ENCODE measurements at regions not wholly inside any gene's neighbourhood (a gene's known extent, or its start where the extent isn't known, plus 50 kb on each side); places are given as distances from the start of the nearest gene placed in this dataset.
A peak's percentile ranks its signal among the peaks of the same experiment; 100 is the strongest.

DNA sequence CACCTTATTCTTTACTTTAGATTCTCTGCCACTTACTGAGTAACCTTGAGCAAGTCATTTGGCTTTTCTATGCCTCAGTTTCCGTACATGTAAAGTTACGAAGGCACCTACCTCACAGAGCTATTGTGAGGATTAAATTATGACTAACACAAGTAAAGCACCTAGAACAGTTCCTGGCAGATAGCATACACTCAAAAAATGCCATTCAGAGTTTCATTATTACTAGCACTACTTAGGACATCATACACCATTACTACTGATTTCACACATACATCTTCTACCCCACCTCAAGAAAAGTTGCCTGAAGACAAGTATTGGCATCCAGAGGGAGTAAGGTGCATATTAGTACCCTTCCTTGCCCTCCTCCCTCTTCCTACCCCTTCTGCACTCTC, 107.8 kb downstream of the OGFRL1 start:
- no peak for DNase-seq (ENCODE audit: low read depth)

DNA sequence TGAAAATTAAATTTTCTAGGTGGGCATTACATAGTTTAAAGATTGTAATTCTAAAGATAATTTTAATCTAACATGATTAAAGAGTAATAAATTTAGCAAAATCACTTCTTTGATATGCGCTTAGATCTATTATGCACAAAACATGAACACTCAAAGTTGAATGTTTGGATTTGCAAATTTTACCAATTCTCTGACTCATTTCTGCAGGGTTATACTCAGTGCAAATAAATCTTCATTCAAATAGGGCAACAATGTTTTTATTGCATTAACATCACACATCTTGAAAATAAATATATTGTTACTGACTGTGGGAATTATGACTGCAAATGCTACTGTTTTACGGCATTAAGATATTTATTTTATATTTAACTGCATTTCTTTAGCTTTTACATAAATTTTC, 110.7 kb downstream of the OGFRL1 start:
- no peak for DNase-seq (ENCODE audit: low read depth)

DNA sequence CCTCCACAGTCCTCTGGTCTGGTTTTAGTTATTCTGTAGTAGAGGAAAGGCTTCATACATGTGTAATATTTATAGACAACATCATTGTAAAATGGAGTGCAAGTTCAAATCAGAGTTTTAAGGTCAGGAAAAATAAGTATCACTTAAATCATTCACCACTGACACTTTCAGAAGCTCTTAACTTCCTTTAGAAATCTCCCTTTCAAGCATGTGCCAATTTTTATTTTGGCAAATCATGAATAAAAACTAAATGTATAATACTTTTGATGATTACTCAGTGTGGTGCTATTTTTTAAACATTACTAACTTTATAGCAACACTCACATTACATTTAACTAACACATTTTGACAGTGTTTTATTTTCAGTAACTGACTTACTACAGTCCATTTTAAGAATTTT, 112.2 kb downstream of the OGFRL1 start:
- no peak for DNase-seq (ENCODE audit: low read depth)

DNA sequence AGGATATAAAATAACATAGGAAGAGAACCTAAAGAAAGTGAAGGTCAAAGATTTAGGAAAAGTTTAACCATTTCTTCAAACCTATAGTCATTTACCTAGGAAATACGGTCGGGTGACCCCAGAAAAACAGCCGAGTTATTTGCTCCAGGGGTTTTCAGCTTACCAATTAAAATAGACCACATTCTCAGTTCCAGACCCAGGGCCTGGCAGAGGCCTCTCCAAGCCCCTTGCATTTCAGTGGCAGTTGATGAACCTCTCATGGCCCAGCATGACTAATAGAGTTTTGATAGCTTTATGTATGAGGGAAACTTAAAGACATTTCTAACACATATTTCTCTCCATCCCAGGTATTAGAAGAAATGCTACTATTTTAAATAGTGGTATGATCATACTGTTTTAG, 113.5 kb downstream of the OGFRL1 start:
- no peak for DNase-seq (ENCODE audit: low read depth)

DNA sequence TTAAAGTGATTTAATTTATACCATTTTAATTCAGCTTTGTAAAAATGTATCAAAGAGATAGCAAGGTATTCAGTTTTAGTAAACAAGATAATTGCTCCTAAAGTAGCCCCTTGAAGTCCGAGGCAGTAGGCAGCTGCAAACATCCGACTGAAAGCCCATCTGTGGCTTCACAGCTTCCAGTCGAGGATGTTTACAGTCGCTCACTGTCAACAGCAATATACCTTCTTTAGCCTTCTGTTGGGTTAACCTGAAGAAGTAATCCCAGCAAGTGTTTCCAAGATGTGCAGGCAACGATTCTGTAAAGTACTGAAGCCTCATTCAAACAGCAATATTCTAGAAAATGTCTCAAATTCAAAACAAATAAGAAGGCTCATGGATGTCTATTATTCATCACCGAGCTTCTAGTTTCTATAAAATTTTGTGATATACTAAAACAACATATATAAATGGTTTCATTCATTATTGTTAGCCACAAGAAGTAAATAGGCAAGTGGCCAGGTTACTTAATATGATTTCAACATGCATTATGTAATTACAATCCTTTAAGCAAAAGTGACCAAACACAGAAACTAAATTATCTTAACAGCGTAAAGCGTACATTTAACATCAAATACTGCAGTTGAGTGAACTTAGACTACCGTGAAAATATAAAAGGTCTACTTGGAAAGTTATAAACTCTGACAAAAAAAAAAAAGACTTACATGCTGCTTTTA, 115.0 kb downstream of the OGFRL1 start:
- no peak for DNase-seq (ENCODE audit: low read depth)

DNA sequence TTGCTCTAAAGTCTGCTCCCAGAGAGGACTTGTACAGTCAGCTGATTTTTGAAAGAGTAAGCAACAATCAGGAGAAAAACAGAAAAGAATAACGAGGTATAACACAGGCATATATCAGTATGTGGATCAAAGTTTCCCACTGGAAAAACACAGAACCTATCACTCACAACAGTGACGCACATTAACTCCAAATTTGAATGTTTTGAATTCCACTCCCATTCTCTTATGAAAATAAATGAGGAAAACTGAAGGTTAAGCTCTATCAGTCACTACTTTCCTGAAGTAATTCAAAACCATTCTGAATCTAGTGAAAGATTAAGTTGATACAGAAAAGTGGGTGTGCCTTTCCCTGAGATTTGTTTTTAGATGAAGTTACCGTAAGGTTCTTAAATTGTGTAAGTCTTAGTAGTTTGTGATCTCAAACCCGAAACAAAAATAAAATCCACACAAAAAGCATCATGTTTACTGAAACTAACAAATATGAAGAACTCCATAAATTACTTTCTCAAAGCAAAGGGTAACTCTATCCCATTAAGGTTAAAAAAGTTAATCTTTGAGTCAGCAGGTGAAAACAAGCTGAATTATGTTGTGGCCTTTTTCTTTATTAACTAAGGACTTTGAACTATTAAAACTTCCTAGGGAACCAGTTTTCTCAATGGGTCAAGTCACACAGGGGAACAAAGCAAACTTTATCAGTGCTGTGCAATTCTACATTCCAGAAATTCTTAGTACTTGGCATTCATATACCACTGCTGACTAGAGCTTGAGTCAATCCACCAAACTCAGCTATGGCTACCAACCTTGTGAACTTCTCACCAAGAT, 115.7 kb downstream of the OGFRL1 start:
- DNase-seq (ENCODE audit: low read depth), result peak; percentile 66

DNA sequence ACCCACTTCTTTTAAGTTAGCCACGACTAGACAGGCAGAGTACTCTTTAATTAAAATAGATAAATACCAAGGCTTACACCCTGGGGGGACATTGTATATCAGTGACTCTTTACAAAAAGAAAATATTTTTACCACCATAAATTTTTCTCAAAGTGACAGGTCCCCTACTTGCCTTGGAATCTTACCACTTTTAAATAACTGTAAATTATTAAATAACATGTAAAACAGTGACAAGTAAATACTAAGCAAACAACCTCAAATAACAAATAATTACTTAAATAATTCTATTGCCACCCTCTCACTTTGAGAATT, 116.3 kb downstream of the OGFRL1 start:
- DNase-seq (ENCODE audit: low read depth), result no peak

DNA sequence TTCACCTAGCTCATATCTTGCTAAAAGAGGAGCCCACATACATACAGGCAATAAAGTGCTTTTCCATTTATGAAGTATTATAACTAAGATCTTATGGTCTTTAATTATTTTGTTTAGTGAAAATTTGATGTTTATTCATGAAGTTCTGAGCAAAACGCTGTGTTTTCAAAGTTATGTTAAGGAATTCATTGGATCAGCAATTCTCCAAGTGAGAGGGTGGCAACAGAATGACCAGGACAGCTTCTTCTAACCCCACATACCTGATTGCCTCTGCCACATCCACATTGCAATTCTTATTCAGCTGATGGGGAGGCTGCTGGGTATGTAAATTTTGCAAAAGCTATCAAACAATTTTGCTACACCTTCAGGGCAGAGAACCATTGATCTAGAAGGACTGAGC, 116.8 kb downstream of the OGFRL1 start:
- no peak for DNase-seq (ENCODE audit: low read depth)

DNA sequence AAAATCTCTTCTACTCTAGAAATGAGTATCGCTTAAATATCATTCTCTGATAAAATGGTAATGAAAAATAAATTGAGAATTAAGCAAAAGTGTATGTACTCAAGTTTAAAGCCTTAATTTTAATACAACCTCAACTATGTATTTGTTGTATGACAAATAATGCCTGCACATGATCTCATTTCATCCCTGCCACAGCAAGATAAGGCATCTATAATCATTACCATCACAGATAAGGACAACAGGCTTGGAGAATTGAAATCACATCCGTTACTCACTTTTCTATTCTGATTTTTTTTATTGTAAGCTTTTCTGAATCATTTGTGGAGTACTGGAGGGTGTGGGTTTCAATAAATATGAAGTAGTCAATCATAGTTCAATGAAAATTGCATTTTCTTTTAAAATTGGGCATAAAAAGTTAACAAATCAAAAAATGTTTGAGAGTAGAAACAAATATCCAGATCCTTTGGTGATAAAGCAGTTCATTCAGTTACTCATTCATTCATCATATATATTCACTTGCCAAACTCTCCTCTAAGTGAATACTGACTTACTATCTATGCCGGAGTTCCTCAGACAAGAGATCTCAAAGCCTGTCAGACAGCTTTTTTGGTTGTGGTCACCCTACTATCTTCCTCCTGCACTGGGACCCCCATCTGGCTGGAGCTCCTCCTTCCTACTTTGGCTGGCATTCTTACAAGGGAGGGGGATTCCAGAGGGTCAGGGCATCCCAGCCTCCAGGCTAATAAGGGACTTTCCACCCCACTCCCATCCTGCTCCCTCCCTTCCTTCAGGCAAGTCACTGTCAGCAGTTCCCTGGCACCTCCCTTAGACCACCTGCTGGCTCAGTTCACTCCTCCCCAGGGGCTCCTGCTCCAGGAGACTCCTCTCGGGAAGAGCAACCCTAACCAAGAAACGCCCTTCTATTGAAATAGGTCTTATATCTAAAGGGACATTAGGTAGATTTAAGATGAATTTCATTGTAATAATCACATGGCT, 118.6 kb downstream of the OGFRL1 start:
- DNase-seq (ENCODE audit: low read depth), result no peak

DNA sequence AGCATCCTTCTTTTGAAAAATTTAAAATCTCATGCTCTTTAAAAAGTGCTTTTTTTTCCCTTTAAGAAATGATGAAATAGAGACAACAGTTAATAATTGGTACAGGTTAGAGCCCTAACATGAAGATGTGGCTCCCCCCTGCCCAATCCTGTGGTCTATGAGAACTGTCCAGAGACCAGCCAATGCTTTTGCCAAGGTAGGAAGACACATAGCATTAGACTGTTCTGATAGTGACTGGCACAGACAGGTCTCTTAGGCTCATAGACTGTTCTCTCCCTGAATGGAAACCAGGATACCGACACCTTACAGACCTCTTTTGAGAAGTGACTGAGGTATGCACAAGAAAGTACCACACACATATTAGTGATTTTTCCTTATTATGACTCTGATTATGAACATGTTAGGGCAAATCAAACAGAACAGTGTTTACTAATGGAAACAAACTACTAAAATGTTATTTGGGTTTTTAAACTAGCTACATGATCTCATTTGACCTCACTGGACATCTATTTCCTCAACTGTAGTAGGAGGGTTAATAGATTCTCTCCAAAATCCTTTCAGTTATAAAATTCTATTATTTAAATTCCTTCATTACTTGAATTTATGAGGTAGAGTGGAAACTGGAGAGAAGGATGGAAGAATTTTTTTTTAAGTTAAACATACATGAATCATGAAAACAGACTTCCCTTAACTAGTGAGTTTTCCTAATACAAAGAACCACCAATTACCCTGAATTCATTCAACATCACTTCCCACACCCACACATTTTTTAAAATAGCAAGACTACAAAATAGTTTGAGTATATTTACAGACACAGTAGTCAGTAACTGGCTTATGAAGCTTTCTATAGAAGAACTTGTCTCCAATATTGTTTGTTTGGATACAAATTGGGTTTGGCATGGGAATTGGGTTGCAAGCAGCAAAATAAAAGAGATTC, 120.4 kb downstream of the OGFRL1 start:
- no peak for DNase-seq (ENCODE audit: low read depth)

DNA sequence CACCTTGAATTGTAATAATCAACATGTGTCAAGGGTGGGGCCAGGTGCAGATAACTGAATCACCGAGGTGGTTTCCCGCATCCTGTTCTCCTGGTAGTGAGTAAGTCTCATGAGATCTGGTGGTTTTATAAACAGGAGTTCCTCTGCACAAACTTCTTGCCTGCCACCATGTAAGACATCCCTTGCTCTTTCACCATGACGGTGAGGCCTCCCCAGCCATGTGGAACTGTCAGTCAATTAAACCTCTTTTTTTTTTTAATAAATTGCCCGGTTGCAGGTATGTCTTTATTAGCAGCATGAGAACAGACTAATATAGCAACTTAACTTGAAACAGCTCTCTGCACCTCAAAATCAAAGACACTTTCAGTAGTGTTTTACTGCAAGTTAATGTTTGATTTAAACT, 121.6 kb downstream of the OGFRL1 start:
- no peak for DNase-seq (ENCODE audit: low read depth)

DNA sequence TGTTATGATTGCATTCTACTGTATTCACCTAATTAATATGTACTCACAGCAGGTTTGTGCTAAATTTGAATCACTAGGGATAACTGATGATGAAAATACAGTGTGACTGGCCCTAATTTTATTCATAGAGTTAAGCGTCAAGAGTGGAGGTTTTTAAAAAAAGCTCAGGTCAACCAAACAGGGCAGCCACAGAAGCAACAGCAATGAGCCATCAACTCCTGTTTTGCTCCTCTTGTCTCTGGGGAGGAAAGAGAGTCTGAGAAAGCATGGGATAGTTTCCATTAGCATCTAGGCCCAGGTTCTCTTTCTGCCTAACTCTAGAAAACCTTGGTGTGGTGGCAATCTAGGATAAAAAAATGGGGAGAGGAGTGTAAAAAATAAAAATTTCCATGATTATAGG, 122.1 kb downstream of the OGFRL1 start:
- no peak for DNase-seq (ENCODE audit: low read depth)

DNA sequence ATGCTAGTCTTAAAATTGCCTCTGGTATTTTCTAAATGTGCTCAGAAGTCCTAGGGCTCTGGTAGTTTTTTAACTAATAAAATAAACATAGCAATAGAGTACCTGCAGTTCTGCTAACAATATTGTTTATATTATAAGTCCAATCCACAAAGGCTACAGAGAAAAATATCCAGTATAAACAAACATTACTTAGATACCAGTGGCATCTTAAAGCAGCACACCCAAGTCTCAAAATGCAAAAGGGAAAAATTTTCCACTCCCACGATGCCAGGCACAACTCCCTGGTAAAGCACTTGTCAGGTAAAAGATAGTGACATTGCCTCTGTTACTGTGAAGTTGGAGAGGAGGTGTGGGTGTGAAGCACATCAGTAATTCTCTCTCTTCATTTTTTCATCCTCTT, 123.3 kb downstream of the OGFRL1 start:
- no peak for DNase-seq (ENCODE audit: low read depth)

DNA sequence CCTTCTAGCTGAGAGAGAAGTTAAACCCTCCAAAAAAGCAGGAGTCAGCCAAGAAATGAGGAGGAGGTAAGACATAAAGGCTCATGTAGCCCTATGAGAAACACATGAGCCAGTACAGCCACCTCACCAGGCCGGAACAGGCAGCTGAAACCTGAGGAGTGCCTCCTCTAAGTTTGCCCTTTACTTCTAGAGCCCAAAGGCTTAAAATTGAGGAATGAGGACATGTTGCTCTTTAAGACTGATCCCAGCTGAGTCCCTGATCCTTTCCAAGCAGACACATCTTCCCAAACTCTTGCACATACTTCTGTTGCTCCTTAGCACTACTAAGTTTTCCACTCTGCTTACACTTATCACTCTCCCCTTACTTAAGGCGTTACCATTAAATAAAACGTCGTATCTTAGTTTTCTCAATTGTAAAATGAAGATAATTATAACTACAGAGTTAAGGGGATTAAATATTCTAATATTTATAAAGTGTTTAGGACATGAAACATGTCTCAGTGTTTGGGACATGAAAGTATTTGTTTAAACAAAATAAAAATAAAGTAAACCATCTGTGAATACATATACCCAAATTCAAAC, 124.0 kb downstream of the OGFRL1 start:
- peak; percentile 88 for DNase-seq (ENCODE audit: low read depth)

DNA sequence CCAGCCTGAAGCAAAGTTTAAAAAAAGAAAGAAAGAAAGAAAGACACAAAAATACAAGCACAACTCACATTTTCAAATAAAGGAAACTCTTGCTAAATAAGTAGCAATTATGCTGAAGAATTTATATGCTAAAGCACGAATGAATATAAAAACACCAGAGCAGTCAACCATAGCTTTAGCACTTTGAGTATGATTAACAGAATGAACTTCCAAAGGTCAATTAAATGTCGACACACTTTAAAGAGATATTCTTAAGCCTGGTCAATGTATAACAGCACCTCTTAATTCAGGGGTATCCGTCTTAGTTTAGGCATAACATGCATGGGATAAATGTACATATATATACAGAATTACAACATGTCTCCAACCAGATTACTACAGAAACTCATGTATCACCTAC, 125.9 kb downstream of the OGFRL1 start:
- no peak for DNase-seq (ENCODE audit: low read depth)

DNA sequence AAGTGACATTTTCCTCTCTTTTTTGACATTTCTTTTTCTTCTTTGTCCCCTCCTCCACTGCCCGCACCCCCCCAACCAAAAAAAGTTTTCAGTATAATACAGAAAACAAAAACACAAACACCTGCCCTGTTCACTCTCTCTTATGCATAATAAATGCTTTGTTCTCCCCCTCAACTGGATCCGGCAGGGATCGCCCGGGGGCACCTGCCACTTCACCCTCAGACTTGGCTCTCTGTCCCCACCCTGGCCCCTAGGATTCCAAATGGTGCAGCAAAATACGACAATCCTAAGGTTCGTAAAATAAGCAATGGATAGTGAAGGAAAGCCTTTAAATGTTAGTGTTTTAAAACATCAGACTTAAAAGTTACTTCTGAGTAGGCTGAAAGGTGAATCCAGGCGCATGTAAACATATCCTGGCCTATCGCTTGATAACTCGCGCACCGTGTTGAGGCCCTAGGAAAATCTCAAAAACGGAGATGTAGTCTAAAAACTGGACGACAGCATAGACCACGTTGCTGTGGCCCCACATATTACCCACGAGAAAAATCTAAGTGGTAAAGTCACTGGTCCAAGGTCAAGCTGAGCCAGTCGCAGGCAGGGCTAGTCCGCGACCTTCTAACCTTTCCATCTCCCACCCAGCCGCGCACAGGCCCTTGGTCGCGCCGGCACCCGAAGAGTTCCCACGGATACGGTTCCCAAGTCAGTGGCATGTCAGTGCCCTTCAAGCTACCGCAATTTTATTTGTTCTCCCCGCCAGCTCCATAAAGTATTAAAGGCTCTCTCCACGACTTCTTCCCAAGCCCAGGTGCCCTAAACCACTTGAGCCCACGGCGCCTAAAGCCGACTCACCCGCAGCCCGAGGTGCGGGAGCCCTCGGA, 130.8 kb downstream of the OGFRL1 start:
- DNase-seq (ENCODE audit: low read depth), result no peak

DNA sequence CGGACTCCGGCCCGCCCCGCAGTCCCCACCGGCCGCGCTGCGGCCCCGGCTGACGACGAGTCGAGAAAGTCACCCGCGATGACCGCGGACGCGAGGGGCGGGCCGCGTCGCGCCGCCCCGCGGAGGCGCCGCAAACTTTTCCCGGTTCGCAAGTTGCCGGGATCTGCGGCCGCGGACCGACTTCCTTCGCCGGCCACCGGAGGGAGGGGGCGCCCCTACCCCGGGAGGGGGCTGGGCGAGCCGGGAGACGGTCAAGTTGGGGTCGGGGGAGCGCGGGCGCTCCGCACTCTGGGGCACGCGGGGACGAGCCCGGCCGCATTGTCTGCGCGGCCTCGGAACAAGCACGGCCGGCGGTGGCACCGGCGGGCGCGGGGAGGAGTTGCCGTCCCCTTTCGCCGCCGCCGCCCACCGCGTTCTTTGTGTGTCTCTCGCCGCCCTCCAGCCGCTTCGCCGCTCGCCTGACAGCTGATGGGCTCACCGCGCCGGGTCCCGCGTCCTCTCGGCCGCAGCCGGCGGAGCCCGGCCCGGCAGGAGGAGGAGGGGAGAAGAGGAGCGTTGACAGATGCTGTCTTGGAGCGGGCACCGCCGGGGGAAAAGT, 131.6 kb downstream of the OGFRL1 start:
- peak; percentile 63 for DNase-seq (ENCODE audit: low read depth)

DNA sequence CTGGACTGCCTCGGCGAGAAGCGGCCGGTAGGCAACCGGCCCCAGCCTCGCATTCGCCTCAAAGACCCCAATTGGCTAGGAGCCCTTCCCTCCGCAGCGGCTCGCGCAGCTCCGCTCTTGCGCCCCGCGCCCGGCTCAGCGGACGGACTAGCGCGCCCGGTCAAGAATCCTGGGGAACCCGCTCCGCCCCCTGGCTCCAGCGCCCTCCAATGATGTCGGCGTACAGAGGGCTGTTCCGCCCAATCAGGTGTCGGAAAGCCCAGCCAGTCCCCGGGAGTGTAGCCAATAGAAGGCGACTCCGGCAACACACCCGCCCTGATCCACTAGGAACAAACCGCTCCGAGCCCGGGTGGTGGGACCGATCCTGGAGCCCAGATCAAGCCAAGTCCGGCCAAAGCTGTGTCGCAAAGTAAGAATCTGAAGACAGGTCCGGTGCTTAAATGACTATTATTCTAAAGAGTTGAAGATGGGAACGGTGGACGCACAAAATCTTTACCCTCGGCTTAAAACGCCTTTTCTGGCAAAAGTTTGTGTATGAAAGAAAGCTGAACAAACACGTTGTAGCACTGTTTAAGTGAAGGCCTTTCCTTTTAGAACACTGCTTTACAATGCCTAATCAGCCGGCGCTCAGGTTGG, 132.2 kb downstream of the OGFRL1 start:
- peak; percentile 97 for DNase-seq (ENCODE audit: low read depth)

DNA sequence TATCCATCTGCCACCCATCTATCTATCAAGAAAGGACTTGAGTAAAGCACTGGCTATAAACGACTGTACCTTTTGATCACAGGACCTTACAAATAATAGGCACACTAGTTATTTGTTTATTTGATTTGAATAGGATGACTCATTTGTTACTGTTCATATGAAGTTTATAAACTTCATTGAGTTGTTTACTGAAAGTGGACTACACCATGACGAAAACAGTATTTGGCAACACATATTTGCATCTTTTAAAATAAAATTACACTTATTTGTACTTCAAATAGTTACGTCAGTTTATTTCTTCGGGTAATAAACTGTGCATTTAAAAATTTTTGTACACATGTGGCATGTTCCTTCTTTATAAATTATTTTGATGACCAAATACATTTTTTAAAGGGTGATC, 133.0 kb downstream of the OGFRL1 start:
- DNase-seq (ENCODE audit: low read depth), result peak; percentile 51
